AG09309 (cell line): ENCODE measurements at regions not wholly inside any gene's neighbourhood (a gene's known extent, or its start where the extent isn't known, plus 50 kb on each side); places are given as distances from the start of the nearest gene placed in this dataset.
"Not testable (repeated sequence)": the region's sequence is repeated elsewhere in the genome, so short reads cannot be mapped to it uniquely, and the experiment has no call there.

Source experiments
- DNase-seq: peaks from one replicate; pipeline ENCODE4 v3.0.0-alpha.2; 2010; ENCODE audit warnings: low read depth
- H3K4me3 ChIP-seq: 2 replicates; pipeline ENCODE4 v1.5.1; 2011; ENCODE audit warnings: mild to moderate bottlenecking, low read depth, low read length, moderate library complexity; ENCODE audit not compliant: control insufficient read depth
- CTCF ChIP-seq: IDR thresholded peaks from 2 replicates; pipeline ENCODE4 v1.5.1; 2011; ENCODE audit warnings: mild to moderate bottlenecking, low read depth, low read length, inconsistent platforms; ENCODE audit not compliant: insufficient read depth, control insufficient read depth; ENCODE audit errors: missing control alignments

GRCh38 chr3:94405258-94406035 lies 342.6 kb downstream of the NSUN3 start:
- H3K4me3 ChIP-seq: no peak overlapping the region
- no peak for DNase-seq
- TF ChIP-seq CTCF: no peak

- H3K4me3 ChIP-seq: no peak overlapping the region
- DNase-seq: no peak
- TF ChIP-seq CTCF: no peak
Observed at GRCh38 chr3:94406595-94406994, 343.7 kb downstream of the NSUN3 start.

- H3K4me3 ChIP-seq, DNase-seq: not testable (repeated sequence)
Observed at GRCh38 chr3:94412936-94413335, 350.1 kb downstream of the NSUN3 start.

- no peak for TF ChIP-seq CTCF
- H3K4me3 ChIP-seq: no peak overlapping the region
- no peak for DNase-seq
Observed at GRCh38 chr3:94413336-94414108, 350.7 kb downstream of the NSUN3 start.

GRCh38 chr3:94414418-94414817 lies 351.6 kb downstream of the NSUN3 start:
- TF ChIP-seq CTCF: no peak
- DNase-seq: no peak
- no peak overlapping the region for H3K4me3 ChIP-seq

GRCh38 chr3:94416768-94417167 lies 353.9 kb downstream of the NSUN3 start:
- H3K4me3 ChIP-seq: no peak overlapping the region
- no peak for DNase-seq
- no peak for TF ChIP-seq CTCF

- no peak for DNase-seq
- H3K4me3 ChIP-seq: no peak overlapping the region
- no peak for TF ChIP-seq CTCF
Observed at GRCh38 chr3:94417963-94418455, 355.1 kb downstream of the NSUN3 start.
